Psoas muscle (tissue), 7 donors: ENCODE measurements at regions not wholly inside any gene's neighbourhood (a gene's known extent, or its start where the extent isn't known, plus 50 kb on each side); places are given as distances from the start of the nearest gene placed in this dataset.

Source experiments
- ATAC-seq, 4 donors: fragments of 200-7000 bp; cut with Tn5 transposase; one replicate each; pipeline ENCODE4 v1.9.1; 2020; ENCODE audit warnings: moderate library complexity in 3 of 4, mild to moderate bottlenecking in 2 of 4
- DNase-seq, 2 donors: peaks; one replicate each; pipeline ENCODE4 v3.0.0-alpha.2; 2020
- H3K27ac ChIP-seq: fragments of 200-600 bp; one replicate; pipeline ENCODE4 v1.8.0; 2022
- H3K27me3 ChIP-seq, 3 donors: fragments of 200-600 bp in 1 of 3; one replicate each; pipeline versions ENCODE4 v1.6.1 to v1.8.0; 2013 to 2022; ENCODE audit warnings: low read length in 2 of 3, mild to moderate bottlenecking in 2 of 3, moderate library complexity in 1 of 3; ENCODE audit not compliant: insufficient read depth in 3 of 3
- H3K36me3 ChIP-seq, 2 donors: fragments of 200-600 bp in 1 of 2; one replicate each; pipeline versions ENCODE4 v1.6.1 to v1.8.0; 2013 to 2022; ENCODE audit warnings: low read depth in 1 of 2, mild to moderate bottlenecking in 1 of 2, moderate library complexity in 1 of 2; ENCODE audit not compliant: insufficient read depth in 1 of 2
- H3K4me1 ChIP-seq: fragments of 200-600 bp; one replicate; pipeline ENCODE4 v1.8.0; 2022
- H3K4me3 ChIP-seq: fragments of 200-600 bp; one replicate; pipeline ENCODE4 v1.8.0; 2022; ENCODE audit warnings: mild to moderate bottlenecking
- H3K9me3 ChIP-seq: fragments of 200-600 bp; one replicate; pipeline ENCODE4 v1.8.0; 2022
- CTCF ChIP-seq: fragments of 200-600 bp; IDR thresholded peaks from one replicate; pipeline ENCODE4 v1.8.0; 2022; ENCODE audit warnings: antibody characterized with exemption
- WGBS, 3 donors: extraction: QIAGEN DNeasy Blood & Tissue Kit; methylation state at CpG; one replicate each; pipeline versions ENCODE4 v1.1.6 to v1.1.7; 2013; 5-methylcytosine and 5-hydroxymethylcytosine counted together
- intact Hi-C, 2 donors: fragments of 100-400 bp; cut with DNase I; formaldehyde crosslinking; loops; one replicate each; pipeline versions ENCODE4 v1.11.0 to v1.14.2; 2022
- donor health status: healthy with polysubstance abuse.
- donor health status: DM: no; HTN: no; CAD: no; lungs with moderate emphysema.
- donor health status: Bipolar disorder and iron deficiency.
- donor health status: healthy.
- donor health status: DM: yes; HTN: yes; CAD: no.
- donor health status: DM: no; HTN: no; CAD: no.
- donor health status: DM: yes; HTN: yes; CAD: no.

GRCh38 chr12:71223139-71223538 is 65.3 kb upstream of the TSPAN8 start:
- intact Hi-C loops = no loop called here
- Histone ChIP-seq H3K4me3 (no peak overlapping the region), H3K9me3 (no peaks in the 10 kb centered on the region), H3K36me3 (no peaks in the 10 kb centered on the region), H3K27me3 (no peaks in the 10 kb centered on the region), H3K27ac (no peak overlapping the region), H3K4me1 (no peaks in the 10 kb centered on the region)
- DNase-seq = no peak
- no peak for ATAC-seq
- no peak for TF ChIP-seq CTCF

- intact Hi-C loops = no loop called here
- DNase-seq (no peak), ATAC-seq (no peak)
- TF ChIP-seq CTCF = no peak
- H3K36me3 ChIP-seq = no peaks in the 10 kb centered on the region
- no peaks in the 10 kb centered on the region for H3K9me3 ChIP-seq
- no peak overlapping the region for H3K27ac ChIP-seq
- 93 to 95% (median 95%) methylated on average over 4 of the region's 4 CpGs for WGBS, 3 donors
- H3K4me3 ChIP-seq = no peak overlapping the region
- H3K27me3 ChIP-seq = no peaks in the 10 kb centered on the region
- H3K4me1 ChIP-seq = no peaks in the 10 kb centered on the region
These were observed 64.6 kb upstream of the TSPAN8 start for GRCh38 chr12:71222436-71222835.

- H3K27ac ChIP-seq = no peak overlapping the region
- H3K9me3 ChIP-seq = no peaks in the 10 kb centered on the region
- 18 to 32% (median 24%) methylated on average over 3 of the region's 3 CpGs for WGBS, 3 donors
- no peaks in the 10 kb centered on the region for H3K27me3 ChIP-seq
- DNase-seq (no peak), ATAC-seq (no peak)
- no peaks in the 10 kb centered on the region for H3K4me1 ChIP-seq
- TF ChIP-seq CTCF = no peak
- H3K36me3 ChIP-seq = no peaks in the 10 kb centered on the region
- H3K4me3 ChIP-seq = no peak overlapping the region
- intact Hi-C loops = no loop called here
These were observed 62.5 kb upstream of the TSPAN8 start for GRCh38 chr12:71220260-71220659.

- Histone ChIP-seq H3K27ac (no peak overlapping the region), H3K9me3 (no peaks in the 10 kb centered on the region), H3K4me1 (no peaks in the 10 kb centered on the region), H3K4me3 (no peak overlapping the region), H3K36me3 (no peaks in the 10 kb centered on the region), H3K27me3 (no peaks in the 10 kb centered on the region)
- ATAC-seq (no peak), DNase-seq (no peak)
- TF ChIP-seq CTCF = no peak
- 81 to 86% (median 83%) methylated on average over 3 of the region's 3 CpGs for WGBS, 3 donors
- intact Hi-C loops = loop anchor here (10.0 kb wide), 2 partner anchors 176 to 526 kb away; no protein-coding TSS in a partner anchor
These were observed 61.4 kb upstream of the TSPAN8 start for GRCh38 chr12:71219224-71219623.

- H3K4me3 ChIP-seq = no peak overlapping the region
- H3K27ac ChIP-seq = no peak overlapping the region
- H3K9me3 ChIP-seq = no peaks in the 10 kb centered on the region
- 25 to 32% (median 30%) methylated on average over 1 of the region's 1 CpG for WGBS, 3 donors
- no peak for ATAC-seq
- no peaks in the 10 kb centered on the region for H3K4me1 ChIP-seq
- no peak for DNase-seq
- TF ChIP-seq CTCF = no peak
- H3K36me3 ChIP-seq = no peaks in the 10 kb centered on the region
- no peaks in the 10 kb centered on the region for H3K27me3 ChIP-seq
- intact Hi-C loops = loop anchor here (10.0 kb wide), 2 partner anchors 176 to 526 kb away; no protein-coding TSS in a partner anchor
These were observed 60.8 kb upstream of the TSPAN8 start for GRCh38 chr12:71218616-71219015.
